ENCODE measurements at regions not wholly inside any gene's neighbourhood (a gene's known extent, or its start where the extent isn't known, plus 50 kb on each side); places are given as distances from the start of the nearest gene placed in this dataset.

- intact Hi-C loops (cut with DNase I, micrococcal nuclease) = no loop called here
- Histone ChIP-seq H3K4me1 (ENCODE audit: insufficient read depth, low read length) (no peaks in the 10 kb centered on the region), H3K27me3 (ENCODE audit: control insufficient read depth in 1 of 2, insufficient read depth in 2 of 2, low read length in 2 of 2) (no peaks in the 10 kb centered on the region), H3K36me3 (ENCODE audit: insufficient read depth, low read length) (no peaks in the 10 kb centered on the region), H3K4me3 (ENCODE audit: low read length) (no peak overlapping the region), H3K9me3 (ENCODE audit: control insufficient read depth in 1 of 2, insufficient read depth in 1 of 2, low read length in 2 of 2) (no peaks in the 10 kb centered on the region), H3K27ac (ENCODE audit: low read depth in 1 of 2, low read length in 2 of 2) (no peak overlapping the region)
- Mint-ChIP-seq H3K36me3 (ENCODE audit: low read depth) (no peaks in the 10 kb centered on the region), H3K27me3 (no peaks in the 10 kb centered on the region), H3K27ac (no peak overlapping the region), H3K4me1 (ENCODE audit: low read depth) (no peaks in the 10 kb centered on the region), H3K4me3 (no peak overlapping the region), H3K9me3 (no peaks in the 10 kb centered on the region)
- ATAC-seq (ENCODE audit: poor library complexity) (no peak), DNase-seq (no peak)
- ChIA-PET CTCF (no interaction called here), POLR2A (no interaction called here)
- TF ChIP-seq, protein P1, sequence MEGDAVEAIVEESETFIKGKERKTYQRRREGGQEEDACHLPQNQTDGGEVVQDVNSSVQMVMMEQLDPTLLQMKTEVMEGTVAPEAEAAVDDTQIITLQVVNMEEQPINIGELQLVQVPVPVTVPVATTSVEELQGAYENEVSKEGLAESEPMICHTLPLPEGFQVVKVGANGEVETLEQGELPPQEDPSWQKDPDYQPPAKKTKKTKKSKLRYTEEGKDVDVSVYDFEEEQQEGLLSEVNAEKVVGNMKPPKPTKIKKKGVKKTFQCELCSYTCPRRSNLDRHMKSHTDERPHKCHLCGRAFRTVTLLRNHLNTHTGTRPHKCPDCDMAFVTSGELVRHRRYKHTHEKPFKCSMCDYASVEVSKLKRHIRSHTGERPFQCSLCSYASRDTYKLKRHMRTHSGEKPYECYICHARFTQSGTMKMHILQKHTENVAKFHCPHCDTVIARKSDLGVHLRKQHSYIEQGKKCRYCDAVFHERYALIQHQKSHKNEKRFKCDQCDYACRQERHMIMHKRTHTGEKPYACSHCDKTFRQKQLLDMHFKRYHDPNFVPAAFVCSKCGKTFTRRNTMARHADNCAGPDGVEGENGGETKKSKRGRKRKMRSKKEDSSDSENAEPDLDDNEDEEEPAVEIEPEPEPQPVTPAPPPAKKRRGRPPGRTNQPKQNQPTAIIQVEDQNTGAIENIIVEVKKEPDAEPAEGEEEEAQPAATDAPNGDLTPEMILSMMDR (IDR thresholded peaks at IDR 0.05) = no peak
These were observed 461.5 kb downstream of the ANXA1 start for GRCh38 chr9:73613092-73613701.

GRCh38 chr9:73615557-73615956, 463.9 kb downstream of the ANXA1 start:
- ChIA-PET POLR2A (interaction anchor here (0.6 kb wide), 1 partner anchor 840 kb away, joined by 3 read pairs; no protein-coding TSS in a partner anchor), CTCF (interaction anchor here (0.6 kb wide), 1 partner anchor 16 kb away, joined by 3 read pairs; no protein-coding TSS in a partner anchor)
- Mint-ChIP-seq H3K27ac (no peak overlapping the region), H3K27me3 (no peaks in the 10 kb centered on the region), H3K4me3 (no peak overlapping the region), H3K36me3 (ENCODE audit: low read depth) (no peaks in the 10 kb centered on the region), H3K9me3 (peaks cover 5% of the 10 kb centered on the region), H3K4me1 (ENCODE audit: low read depth) (no peaks in the 10 kb centered on the region)
- H3K27me3 ChIP-seq (ENCODE audit: control insufficient read depth in 1 of 2, insufficient read depth in 2 of 2, low read length in 2 of 2) = no peaks in the 10 kb centered on the region
- no peaks in the 10 kb centered on the region for H3K4me1 ChIP-seq (ENCODE audit: insufficient read depth, low read length)
- H3K4me3 ChIP-seq (ENCODE audit: low read length) = no peak overlapping the region
- DNase-seq (no peak), ATAC-seq (ENCODE audit: poor library complexity) (no peak)
- no peak overlapping the region for H3K27ac ChIP-seq (ENCODE audit: low read depth in 1 of 2, low read length in 2 of 2)
- TF ChIP-seq, protein P1 (IDR thresholded peaks at IDR 0.05) = no peak
- intact Hi-C loops (cut with DNase I, micrococcal nuclease) = no loop called here
- no peaks in the 10 kb centered on the region for H3K36me3 ChIP-seq (ENCODE audit: insufficient read depth, low read length)
- no peaks in the 10 kb centered on the region for H3K9me3 ChIP-seq (ENCODE audit: control insufficient read depth in 1 of 2, insufficient read depth in 1 of 2, low read length in 2 of 2)

- Mint-ChIP-seq H3K9me3 (peaks cover 8% of the 10 kb centered on the region), H3K27me3 (no peaks in the 10 kb centered on the region), H3K36me3 (ENCODE audit: low read depth) (no peaks in the 10 kb centered on the region), H3K4me3 (no peak overlapping the region), H3K4me1 (ENCODE audit: low read depth) (no peaks in the 10 kb centered on the region), H3K27ac (no peak overlapping the region)
- no peaks in the 10 kb centered on the region for H3K4me1 ChIP-seq (ENCODE audit: insufficient read depth, low read length)
- intact Hi-C loops (cut with DNase I, micrococcal nuclease) = no loop called here
- CTCF ChIA-PET = no interaction called here
- no peak overlapping the region for H3K4me3 ChIP-seq (ENCODE audit: low read length)
- DNase-seq = no peak
- no peaks in the 10 kb centered on the region for H3K9me3 ChIP-seq (ENCODE audit: control insufficient read depth in 1 of 2, insufficient read depth in 1 of 2, low read length in 2 of 2)
- POLR2A ChIA-PET = interaction anchor here (0.6 kb wide), 1 partner anchor 422 kb away, joined by 3 read pairs; no protein-coding TSS in a partner anchor
- H3K27ac ChIP-seq (ENCODE audit: low read depth in 1 of 2, low read length in 2 of 2) = no peak overlapping the region
- H3K36me3 ChIP-seq (ENCODE audit: insufficient read depth, low read length) = no peaks in the 10 kb centered on the region
- no peak for ATAC-seq (ENCODE audit: poor library complexity)
- TF ChIP-seq, protein P1 (IDR thresholded peaks at IDR 0.05) = no peak
- no peaks in the 10 kb centered on the region for H3K27me3 ChIP-seq (ENCODE audit: control insufficient read depth in 1 of 2, insufficient read depth in 2 of 2, low read length in 2 of 2)
These were observed 465.9 kb downstream of the ANXA1 start for GRCh38 chr9:73617586-73617985.

Data from CD4-positive, alpha-beta T cell (primary cell).